DND-41 (cell line): ENCODE measurements at regions not wholly inside any gene's neighbourhood (a gene's known extent, or its start where the extent isn't known, plus 50 kb on each side); places are given as distances from the start of the nearest gene placed in this dataset.
A peak's percentile ranks its signal among the peaks of the same experiment; 100 is the strongest.
"Not testable (repeated sequence)": the region's sequence is repeated elsewhere in the genome, so short reads cannot be mapped to it uniquely, and the experiment has no call there.

Experiments used
- ATAC-seq: fragments of 200-7000 bp; cut with Tn5 transposase; 3 replicates; pipeline ENCODE4 v1.9.1; 2021; ENCODE audit warnings: low read depth; ENCODE audit not compliant: insufficient read depth
- DNase-seq: peaks from one replicate; pipeline ENCODE4 v3.0.0-alpha.2; 2020
- H2AFZ ChIP-seq: 2 replicates; pipeline ENCODE4 v1.6.0; 2012; ENCODE audit warnings: low read depth, low read length
- H3K27ac ChIP-seq: 2 replicates; pipeline ENCODE4 v1.5.1; 2012; ENCODE audit warnings: low read length, inconsistent platforms
- H3K27me3 ChIP-seq: fragments of 200-600 bp; sonication (generic); 2 replicates; pipeline ENCODE4 v1.6.0; 2012; ENCODE audit warnings: low read length, mild to moderate bottlenecking, inconsistent platforms; ENCODE audit not compliant: insufficient read depth, poor library complexity
- H3K36me3 ChIP-seq: 2 replicates; pipeline ENCODE4 v1.5.1; 2012; ENCODE audit warnings: low read length, inconsistent platforms; ENCODE audit not compliant: insufficient read depth
- H3K4me1 ChIP-seq: 2 replicates; pipeline ENCODE4 v1.5.1; 2012; ENCODE audit warnings: mild to moderate bottlenecking, low read length; ENCODE audit not compliant: insufficient read depth
- H3K4me2 ChIP-seq: 2 replicates; pipeline ENCODE4 v1.6.0; 2012; ENCODE audit warnings: mild to moderate bottlenecking, moderate library complexity, low read length, inconsistent platforms; ENCODE audit not compliant: insufficient read depth
- H3K4me3 ChIP-seq, 2 experiments: fragments of 200-600 bp in 1 of 2; shearing (Covaris generic) in 1 of 2; 2 replicates each; pipeline ENCODE4 v1.5.1; 2012 to 2016; ENCODE audit warnings: inconsistent platforms in 2 of 2, low read length in 2 of 2, mild to moderate bottlenecking in 2 of 2, low read depth in 1 of 2, moderate library complexity in 1 of 2
- H3K79me2 ChIP-seq: 2 replicates; pipeline ENCODE4 v1.6.0; 2012; ENCODE audit warnings: low read length, inconsistent platforms; ENCODE audit not compliant: insufficient read depth
- H3K9ac ChIP-seq: 2 replicates; pipeline ENCODE4 v1.6.0; 2012; ENCODE audit warnings: low read depth, mild to moderate bottlenecking, inconsistent platforms, low read length, moderate library complexity
- H3K9me3 ChIP-seq: 2 replicates; pipeline ENCODE4 v1.5.1; 2012; ENCODE audit warnings: low read length, moderate library complexity, mild to moderate bottlenecking, inconsistent platforms; ENCODE audit not compliant: insufficient read depth, severe bottlenecking
- H4K20me1 ChIP-seq: 2 replicates; pipeline ENCODE4 v1.6.0; 2012; ENCODE audit warnings: low read length; ENCODE audit not compliant: insufficient read depth

DNA sequence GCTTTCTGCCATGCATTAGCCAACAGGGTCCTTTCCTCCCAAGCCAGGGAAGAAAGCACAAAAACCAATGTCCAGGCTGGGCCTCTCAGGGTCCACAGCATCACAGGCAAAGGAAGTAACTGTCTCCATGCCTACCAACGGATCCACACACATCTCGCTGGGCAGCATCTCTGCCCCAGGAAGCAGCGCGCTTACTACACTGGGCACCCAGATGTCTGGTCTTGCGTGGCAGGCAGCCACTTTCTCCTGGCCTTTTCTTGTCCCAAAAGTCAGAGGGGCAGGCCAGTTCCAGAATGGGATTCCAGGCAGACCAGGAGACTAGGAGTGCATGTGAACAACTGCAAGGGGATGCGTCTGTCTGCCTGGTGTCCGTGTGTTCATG is 153.3 kb upstream of the PLGLB2 start:
- not testable (repeated sequence) for H3K4me3 ChIP-seq, H2AFZ ChIP-seq, H3K4me1 ChIP-seq, H3K9me3 ChIP-seq, H3K4me2 ChIP-seq, H3K27ac ChIP-seq, H3K9ac ChIP-seq, DNase-seq, H4K20me1 ChIP-seq, H3K79me2 ChIP-seq, H3K36me3 ChIP-seq, ATAC-seq, H3K27me3 ChIP-seq

- H3K4me2 ChIP-seq, H3K36me3 ChIP-seq, ATAC-seq: not testable (repeated sequence)
Measured at GRCh38 chr2:87595017-87595416, 152.9 kb upstream of the PLGLB2 start.

GRCh38 chr2:87600961-87601360 is 146.9 kb upstream of the PLGLB2 start:
- H2AFZ ChIP-seq, H3K27me3 ChIP-seq, H3K79me2 ChIP-seq, H3K36me3 ChIP-seq, H3K27ac ChIP-seq, H3K4me1 ChIP-seq, H4K20me1 ChIP-seq, ATAC-seq, H3K4me2 ChIP-seq, H3K9ac ChIP-seq, DNase-seq, H3K9me3 ChIP-seq, H3K4me3 ChIP-seq: not testable (repeated sequence)

More at GRCh38 chr2:87595017-87595416, 152.9 kb upstream of the PLGLB2 start:
- H2AFZ ChIP-seq, DNase-seq, H3K9ac ChIP-seq, H3K9me3 ChIP-seq, H3K27ac ChIP-seq, H3K79me2 ChIP-seq, H3K4me1 ChIP-seq, H4K20me1 ChIP-seq, H3K27me3 ChIP-seq, H3K4me3 ChIP-seq: not testable (repeated sequence)

- H3K9me3 ChIP-seq, ATAC-seq, H3K79me2 ChIP-seq, H3K27me3 ChIP-seq, H4K20me1 ChIP-seq, H3K9ac ChIP-seq, H3K27ac ChIP-seq, H3K4me1 ChIP-seq, H3K36me3 ChIP-seq, DNase-seq, H3K4me2 ChIP-seq, H2AFZ ChIP-seq, H3K4me3 ChIP-seq: not testable (repeated sequence)
Measured at GRCh38 chr2:87602118-87602517, 145.8 kb upstream of the PLGLB2 start.

GRCh38 chr2:87602728-87603127 is 145.2 kb upstream of the PLGLB2 start:
- not testable (repeated sequence) for H2AFZ ChIP-seq, H3K9me3 ChIP-seq, H3K4me3 ChIP-seq, DNase-seq, H3K4me2 ChIP-seq, H3K4me1 ChIP-seq, H3K79me2 ChIP-seq, ATAC-seq, H3K9ac ChIP-seq, H3K27me3 ChIP-seq, H3K27ac ChIP-seq, H4K20me1 ChIP-seq, H3K36me3 ChIP-seq

GRCh38 chr2:87603418-87604278 is 144.2 kb upstream of the PLGLB2 start:
- not testable (repeated sequence) for H3K27ac ChIP-seq, H3K79me2 ChIP-seq, H3K4me3 ChIP-seq, H3K4me2 ChIP-seq, H3K27me3 ChIP-seq, DNase-seq, H3K4me1 ChIP-seq, H2AFZ ChIP-seq, H3K9me3 ChIP-seq, H4K20me1 ChIP-seq, H3K9ac ChIP-seq, H3K36me3 ChIP-seq
- ATAC-seq = 0 out of 3 replicates have a peak, but pooled peaks have one; percentile 24

- H2AFZ ChIP-seq, DNase-seq, H3K79me2 ChIP-seq, H3K9ac ChIP-seq, H3K36me3 ChIP-seq, H3K4me1 ChIP-seq, H3K4me3 ChIP-seq, H3K9me3 ChIP-seq, H3K4me2 ChIP-seq, H4K20me1 ChIP-seq, H3K27ac ChIP-seq, H3K27me3 ChIP-seq: not testable (repeated sequence)
- ATAC-seq = peak; percentile 47; the same call in 2 of the 3 replicates
Measured at GRCh38 chr2:87604279-87604818, 143.5 kb upstream of the PLGLB2 start.

GRCh38 chr2:87604980-87605379 is 142.9 kb upstream of the PLGLB2 start:
- not testable (repeated sequence) for H3K27ac ChIP-seq, H3K27me3 ChIP-seq, H3K4me3 ChIP-seq, DNase-seq, H3K36me3 ChIP-seq, H3K4me1 ChIP-seq, ATAC-seq, H3K4me2 ChIP-seq, H2AFZ ChIP-seq, H3K79me2 ChIP-seq, H3K9ac ChIP-seq, H3K9me3 ChIP-seq, H4K20me1 ChIP-seq
